Astrocyte of the cerebellum (primary cell): ENCODE measurements at regions not wholly inside any gene's neighbourhood (a gene's known extent, or its start where the extent isn't known, plus 50 kb on each side); places are given as distances from the start of the nearest gene placed in this dataset.

Experiments
- DNase-seq: peaks from one replicate; pipeline ENCODE4 v3.0.0-alpha.2; 2011; ENCODE audit warnings: low read depth
- H3K4me3 ChIP-seq: 2 replicates; pipeline ENCODE4 v1.5.1; 2011; ENCODE audit warnings: mild to moderate bottlenecking, low read depth, low read length, moderate library complexity
- in situ Hi-C: cut with HindIII; loops from 2 replicates; pipeline ENCODE4 v1.10.0; 2017; ENCODE audit warnings: low sequenced_read_pairs
- TF ChIP-seq, protein P1 (sequence below): IDR thresholded peaks from 2 replicates; pipeline ENCODE4 v1.5.1; 2012; ENCODE audit warnings: low read length, low read depth, moderate library complexity, mild to moderate bottlenecking; ENCODE audit errors: missing control alignments

DNA sequence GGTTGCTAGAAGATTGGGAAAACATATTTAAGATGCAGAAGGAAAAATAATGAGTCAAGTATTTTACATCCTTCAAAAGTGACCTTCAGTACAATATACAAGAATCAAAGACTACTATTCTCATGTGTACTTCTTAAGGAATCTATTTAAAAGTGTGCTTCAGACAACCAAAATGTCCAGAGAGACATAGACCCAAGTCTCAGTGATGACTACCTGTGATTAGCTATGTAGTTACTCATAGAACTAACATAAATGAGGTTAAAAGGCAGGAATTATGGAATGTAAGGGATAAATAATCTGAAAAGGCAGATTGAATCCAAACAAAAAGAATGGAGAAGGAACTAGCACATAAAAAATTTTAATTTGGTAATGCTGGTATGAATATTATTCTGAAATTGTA is 634.7 kb upstream of the FAM241A start:
- TF ChIP-seq, protein P1, sequence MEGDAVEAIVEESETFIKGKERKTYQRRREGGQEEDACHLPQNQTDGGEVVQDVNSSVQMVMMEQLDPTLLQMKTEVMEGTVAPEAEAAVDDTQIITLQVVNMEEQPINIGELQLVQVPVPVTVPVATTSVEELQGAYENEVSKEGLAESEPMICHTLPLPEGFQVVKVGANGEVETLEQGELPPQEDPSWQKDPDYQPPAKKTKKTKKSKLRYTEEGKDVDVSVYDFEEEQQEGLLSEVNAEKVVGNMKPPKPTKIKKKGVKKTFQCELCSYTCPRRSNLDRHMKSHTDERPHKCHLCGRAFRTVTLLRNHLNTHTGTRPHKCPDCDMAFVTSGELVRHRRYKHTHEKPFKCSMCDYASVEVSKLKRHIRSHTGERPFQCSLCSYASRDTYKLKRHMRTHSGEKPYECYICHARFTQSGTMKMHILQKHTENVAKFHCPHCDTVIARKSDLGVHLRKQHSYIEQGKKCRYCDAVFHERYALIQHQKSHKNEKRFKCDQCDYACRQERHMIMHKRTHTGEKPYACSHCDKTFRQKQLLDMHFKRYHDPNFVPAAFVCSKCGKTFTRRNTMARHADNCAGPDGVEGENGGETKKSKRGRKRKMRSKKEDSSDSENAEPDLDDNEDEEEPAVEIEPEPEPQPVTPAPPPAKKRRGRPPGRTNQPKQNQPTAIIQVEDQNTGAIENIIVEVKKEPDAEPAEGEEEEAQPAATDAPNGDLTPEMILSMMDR, result no peak
- DNase-seq, result no peak
- in situ Hi-C loops, result no loop called here
- no peak overlapping the region for H3K4me3 ChIP-seq

DNA sequence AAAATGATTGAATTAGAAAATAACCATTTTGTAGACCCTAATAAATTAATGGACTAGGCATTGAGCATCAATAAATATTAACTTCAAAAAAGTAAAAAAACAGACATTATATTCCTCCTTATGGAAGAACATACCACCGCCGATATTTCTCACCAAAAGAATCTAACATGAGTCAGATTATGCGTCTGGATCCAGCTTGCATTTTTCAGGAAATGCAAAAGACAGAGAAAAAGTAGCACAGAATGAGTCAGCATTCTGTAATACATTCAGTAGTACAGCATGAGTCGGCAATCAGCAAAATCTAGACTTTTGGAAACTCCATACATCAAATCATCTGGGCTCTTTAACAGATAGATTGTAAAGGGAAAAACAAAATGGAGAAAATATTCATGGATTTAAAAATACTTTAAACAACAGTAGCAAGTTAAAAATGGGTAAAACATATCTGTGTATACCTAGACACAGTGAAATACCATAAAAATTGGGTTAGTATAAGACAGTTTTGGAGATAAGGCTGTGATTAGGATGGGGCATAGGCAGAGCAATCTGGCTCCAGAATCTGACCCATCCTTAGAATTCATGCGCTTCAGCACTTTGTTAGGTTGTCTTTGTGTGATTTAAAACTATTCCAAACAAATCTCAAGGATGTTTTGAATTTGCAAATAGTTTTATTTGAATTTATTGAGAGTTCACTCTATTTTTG is 633.0 kb upstream of the FAM241A start:
- TF ChIP-seq, protein P1, result no peak
- in situ Hi-C loops, result no loop called here
- DNase-seq, result peak; percentile 72
- no peak overlapping the region for H3K4me3 ChIP-seq

DNA sequence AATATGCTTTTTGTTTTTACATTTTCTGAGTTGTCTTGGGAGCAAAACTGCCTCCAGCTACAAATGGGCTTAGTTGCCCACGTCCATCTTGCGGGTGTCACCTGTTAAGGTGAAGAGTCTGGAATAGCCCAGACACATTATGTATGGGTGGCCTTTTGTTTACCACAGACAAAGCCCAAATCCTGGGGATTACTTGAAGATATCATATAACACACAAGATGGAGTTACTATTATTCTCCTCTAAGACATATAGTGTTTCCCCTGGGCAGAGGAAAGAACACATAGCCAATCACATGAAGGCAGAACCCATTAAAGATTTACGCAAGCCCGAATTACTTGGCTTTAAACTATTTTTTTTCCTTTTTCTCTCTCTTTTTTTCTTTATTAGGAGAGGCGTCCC is 625.6 kb upstream of the FAM241A start:
- no peak for DNase-seq
- TF ChIP-seq, protein P1, result no peak
- in situ Hi-C loops, result no loop called here
- H3K4me3 ChIP-seq, result no peak overlapping the region

DNA sequence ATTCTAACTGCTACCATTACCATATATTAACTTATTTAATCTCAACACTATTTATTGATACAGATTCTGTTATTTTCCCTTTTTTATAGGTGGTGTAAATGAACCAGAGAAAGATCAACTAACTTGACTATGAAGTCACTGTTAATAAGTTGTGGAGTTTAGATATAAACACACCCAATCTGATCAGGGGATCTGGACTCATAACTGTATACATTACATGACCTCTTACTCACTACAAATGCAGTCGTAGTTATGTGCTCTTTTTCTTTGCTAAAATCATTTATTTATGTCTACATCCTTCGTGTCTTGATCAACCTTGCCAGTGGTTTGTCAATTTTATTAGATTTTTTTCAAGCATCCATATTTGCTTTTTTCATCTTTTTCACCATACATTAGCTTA is 614.8 kb upstream of the FAM241A start:
- in situ Hi-C loops, result no loop called here
- TF ChIP-seq, protein P1, result no peak
- DNase-seq, result no peak
- no peak overlapping the region for H3K4me3 ChIP-seq

DNA sequence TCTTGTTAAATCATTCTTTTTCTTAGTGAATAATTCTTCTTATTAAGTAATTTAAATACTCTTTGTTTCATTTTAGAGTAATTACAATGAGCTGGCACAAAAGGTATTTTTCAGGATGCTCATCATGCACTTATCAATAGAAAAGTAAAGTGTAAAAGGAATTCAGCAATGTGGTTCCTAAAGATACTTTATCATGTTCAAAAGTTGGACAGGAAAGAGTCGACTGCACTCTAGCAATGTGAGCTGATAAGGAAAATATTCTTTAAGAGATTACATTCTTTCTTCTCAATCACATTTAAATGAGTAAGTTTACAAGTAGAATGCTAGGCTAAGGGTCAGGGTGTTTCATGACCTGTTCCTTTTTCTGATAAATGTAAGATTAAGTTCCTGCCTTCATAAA is 609.5 kb upstream of the FAM241A start:
- no peak overlapping the region for H3K4me3 ChIP-seq
- TF ChIP-seq, protein P1, result no peak
- DNase-seq, result no peak
- in situ Hi-C loops, result no loop called here

DNA sequence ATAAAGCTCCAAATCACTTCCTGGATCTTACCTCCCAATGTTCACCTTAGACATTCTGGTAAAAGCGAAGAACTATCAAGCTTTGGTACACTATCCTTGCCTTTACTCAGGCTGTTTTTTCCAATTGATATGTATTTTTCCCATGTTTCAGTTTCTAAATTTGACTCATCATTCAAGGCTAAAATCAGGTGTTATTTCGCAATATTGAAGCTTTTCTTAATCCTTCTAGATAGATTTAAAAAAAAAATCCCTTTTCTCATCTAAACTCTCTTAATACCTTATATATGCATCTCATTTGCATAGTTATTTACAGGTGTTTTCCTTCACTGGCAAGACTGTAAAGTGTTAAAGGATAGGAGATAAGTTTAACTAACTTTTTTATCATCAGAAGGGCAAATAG is 608.1 kb upstream of the FAM241A start:
- no peak for DNase-seq
- TF ChIP-seq, protein P1, result no peak
- in situ Hi-C loops, result no loop called here
- no peak overlapping the region for H3K4me3 ChIP-seq

DNA sequence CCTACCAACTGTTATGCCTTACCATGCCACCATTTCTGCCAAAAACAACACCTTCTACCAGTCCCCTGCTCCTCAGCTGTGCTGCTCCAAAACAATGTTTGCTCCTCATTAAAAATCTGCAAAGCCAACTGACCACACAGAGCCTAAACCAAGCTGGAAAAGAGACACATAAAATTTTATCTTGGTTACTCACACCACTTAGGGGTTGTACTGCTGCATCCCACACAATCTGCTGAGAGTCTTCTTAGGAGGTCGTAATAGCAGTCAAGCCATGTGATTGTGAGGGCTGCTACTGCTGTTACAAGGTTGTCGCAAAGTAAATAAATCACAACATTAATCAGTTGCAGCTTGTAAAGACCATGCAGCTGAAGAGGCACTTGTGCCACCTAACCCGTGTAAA is 607.4 kb upstream of the FAM241A start:
- no peak for DNase-seq
- H3K4me3 ChIP-seq, result no peak overlapping the region
- TF ChIP-seq, protein P1, result no peak
- in situ Hi-C loops, result no loop called here
